Uterus (tissue), 2 donors: ENCODE measurements at regions not wholly inside any gene's neighbourhood (a gene's known extent, or its start where the extent isn't known, plus 50 kb on each side); places are given as distances from the start of the nearest gene placed in this dataset.

ENCODE experiments used
- POLR2A ChIP-seq, 2 donors: fragments of 450-650 bp; IDR thresholded peaks; one replicate each; pipeline ENCODE4 v1.6.1; 2016; ENCODE audit warnings: antibody characterized with exemption in 2 of 2, mild to moderate bottlenecking in 1 of 2, moderate library complexity in 1 of 2
- TF ChIP-seq, protein P1 (sequence below), 4 experiments: fragments of 200-600 bp in 2 of 4; fragments of 450-650 bp in 2 of 4; sonication (generic) in 2 of 4; IDR thresholded peaks; one replicate each; pipeline ENCODE4 v1.5.1; 2016 to 2019; ENCODE audit warnings: antibody characterized with exemption in 4 of 4, mild to moderate bottlenecking in 2 of 4, moderate library complexity in 1 of 4

GRCh38 chr4:128676095-128676494 is 133.4 kb upstream of the JADE1 start:
- TF ChIP-seq, protein P1, sequence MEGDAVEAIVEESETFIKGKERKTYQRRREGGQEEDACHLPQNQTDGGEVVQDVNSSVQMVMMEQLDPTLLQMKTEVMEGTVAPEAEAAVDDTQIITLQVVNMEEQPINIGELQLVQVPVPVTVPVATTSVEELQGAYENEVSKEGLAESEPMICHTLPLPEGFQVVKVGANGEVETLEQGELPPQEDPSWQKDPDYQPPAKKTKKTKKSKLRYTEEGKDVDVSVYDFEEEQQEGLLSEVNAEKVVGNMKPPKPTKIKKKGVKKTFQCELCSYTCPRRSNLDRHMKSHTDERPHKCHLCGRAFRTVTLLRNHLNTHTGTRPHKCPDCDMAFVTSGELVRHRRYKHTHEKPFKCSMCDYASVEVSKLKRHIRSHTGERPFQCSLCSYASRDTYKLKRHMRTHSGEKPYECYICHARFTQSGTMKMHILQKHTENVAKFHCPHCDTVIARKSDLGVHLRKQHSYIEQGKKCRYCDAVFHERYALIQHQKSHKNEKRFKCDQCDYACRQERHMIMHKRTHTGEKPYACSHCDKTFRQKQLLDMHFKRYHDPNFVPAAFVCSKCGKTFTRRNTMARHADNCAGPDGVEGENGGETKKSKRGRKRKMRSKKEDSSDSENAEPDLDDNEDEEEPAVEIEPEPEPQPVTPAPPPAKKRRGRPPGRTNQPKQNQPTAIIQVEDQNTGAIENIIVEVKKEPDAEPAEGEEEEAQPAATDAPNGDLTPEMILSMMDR (IDR thresholded peaks at IDR 0.05): no peak
- no peak for TF ChIP-seq POLR2A (IDR thresholded peaks at IDR 0.05)
